Activated naive CD4-positive, alpha-beta T cell treated with anti-CD3 and anti-CD28 coated beads, Interleukin-2, amount 10 ng/mL, durations not matched to agents 7 days and 5 days (primary cell): ENCODE measurements at regions not wholly inside any gene's neighbourhood (a gene's known extent, or its start where the extent isn't known, plus 50 kb on each side); places are given as distances from the start of the nearest gene placed in this dataset.

Experiments
- CTCF ChIA-PET: fragments of 350-600 bp; sonication (Branson Sonifier 250); formaldehyde crosslinking; loops from one replicate; lab custom pipeline; 2021; ENCODE audit warnings: antibody characterized with exemption; lab: Charles Lee
- DNase-seq: peaks from one replicate; pipeline ENCODE4 v3.0.0-alpha.2; 2020
- H3K27ac Mint-ChIP-seq: one replicate; pipeline ENCODE4 v1.8.0; 2021; ENCODE audit warnings: mild to moderate bottlenecking, moderate library complexity, mixed read lengths
- H3K27me3 Mint-ChIP-seq: one replicate; pipeline ENCODE4 v1.8.0; 2021; ENCODE audit warnings: mild to moderate bottlenecking, mixed read lengths
- H3K36me3 Mint-ChIP-seq: one replicate; pipeline ENCODE4 v1.8.0; 2021; ENCODE audit warnings: mixed read lengths
- H3K4me1 Mint-ChIP-seq: one replicate; pipeline ENCODE4 v1.8.0; 2021; ENCODE audit warnings: mixed read lengths
- H3K4me3 Mint-ChIP-seq: one replicate; pipeline ENCODE4 v1.8.0; 2021; ENCODE audit warnings: mild to moderate bottlenecking, moderate library complexity, mixed read lengths
- H3K9me3 Mint-ChIP-seq: one replicate; pipeline ENCODE4 v1.8.0; 2021; ENCODE audit warnings: mixed read lengths

DNA sequence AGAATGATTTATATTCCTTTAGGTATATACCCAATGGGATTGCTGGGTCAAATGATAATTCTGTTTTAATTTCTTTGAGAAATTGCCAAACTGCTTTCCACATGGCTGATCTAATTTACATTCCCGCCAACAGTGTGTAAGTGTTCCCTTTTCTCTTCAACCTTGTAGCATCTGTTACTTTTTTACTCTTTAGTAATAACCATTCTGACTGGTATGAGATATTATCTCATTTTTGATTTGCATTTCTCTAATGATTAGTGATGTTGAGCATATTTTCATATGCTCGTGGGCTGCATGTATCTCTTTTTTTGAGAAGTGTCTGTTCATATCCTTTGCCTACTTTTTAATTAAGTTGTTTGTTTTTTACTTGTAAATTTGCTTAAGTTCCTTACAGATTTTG is 1264.2 kb downstream of the OTOL1 start:
- Mint-ChIP-seq H3K9me3 (no peaks in the 10 kb centered on the region), H3K4me3 (no peak overlapping the region), H3K27me3 (no peaks in the 10 kb centered on the region), H3K36me3 (no peaks in the 10 kb centered on the region), H3K4me1 (no peaks in the 10 kb centered on the region), H3K27ac (no peak overlapping the region)
- DNase-seq: no peak
- CTCF ChIA-PET: no interaction called here

DNA sequence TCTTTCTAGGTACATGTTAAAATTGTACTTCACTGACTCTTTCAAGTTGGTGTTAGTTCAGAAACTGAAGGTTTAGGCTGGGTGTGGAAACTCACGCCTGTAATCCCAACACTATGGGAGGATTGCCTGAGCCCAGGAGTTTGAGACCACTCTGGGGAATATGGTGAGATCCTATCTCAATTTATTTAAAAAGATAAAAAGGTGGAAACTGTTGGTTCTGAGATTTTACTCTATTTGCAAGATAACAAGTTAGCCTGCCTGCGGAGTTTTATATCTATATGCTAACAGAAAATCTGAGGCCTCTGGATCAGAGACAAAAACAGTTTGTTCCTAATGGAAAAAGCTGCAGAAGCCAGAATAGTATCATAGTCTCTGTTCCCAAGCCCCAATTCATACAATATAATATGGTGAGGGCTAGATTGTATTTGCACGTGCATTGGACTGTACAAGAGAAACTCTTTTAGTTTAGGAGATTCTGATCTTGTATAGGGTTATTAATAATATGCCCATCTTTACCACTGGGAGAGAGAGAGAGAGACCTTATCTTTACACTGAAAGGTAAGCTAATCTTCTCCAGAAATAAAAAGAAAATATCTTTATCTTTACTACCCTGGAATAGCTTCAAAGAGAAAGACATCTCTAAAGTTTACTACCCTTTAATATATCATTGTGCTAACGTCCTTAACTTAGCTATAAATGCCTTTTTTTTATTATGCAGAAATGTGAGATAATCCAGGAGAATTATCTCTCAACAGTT is 1267.6 kb downstream of the OTOL1 start:
- no peak overlapping the region for H3K27ac Mint-ChIP-seq

GRCh38 chr3:162764808-162765071 is 1268.1 kb downstream of the OTOL1 start:
- no peaks in the 10 kb centered on the region for H3K27me3 Mint-ChIP-seq
- no peaks in the 10 kb centered on the region for H3K36me3 Mint-ChIP-seq
- H3K4me1 Mint-ChIP-seq: no peaks in the 10 kb centered on the region
- no peaks in the 10 kb centered on the region for H3K9me3 Mint-ChIP-seq
- CTCF ChIA-PET: no interaction called here
- no peak overlapping the region for H3K4me3 Mint-ChIP-seq
- no peak overlapping the region for H3K27ac Mint-ChIP-seq
- DNase-seq: no peak

More for the DNA sequence above, 1267.6 kb downstream of the OTOL1 start:
- no peak for DNase-seq
- H3K27me3 Mint-ChIP-seq: no peaks in the 10 kb centered on the region
- H3K36me3 Mint-ChIP-seq: no peaks in the 10 kb centered on the region
- CTCF ChIA-PET: no interaction called here
- H3K4me1 Mint-ChIP-seq: no peaks in the 10 kb centered on the region
- H3K9me3 Mint-ChIP-seq: no peaks in the 10 kb centered on the region
- H3K4me3 Mint-ChIP-seq: no peak overlapping the region

DNA sequence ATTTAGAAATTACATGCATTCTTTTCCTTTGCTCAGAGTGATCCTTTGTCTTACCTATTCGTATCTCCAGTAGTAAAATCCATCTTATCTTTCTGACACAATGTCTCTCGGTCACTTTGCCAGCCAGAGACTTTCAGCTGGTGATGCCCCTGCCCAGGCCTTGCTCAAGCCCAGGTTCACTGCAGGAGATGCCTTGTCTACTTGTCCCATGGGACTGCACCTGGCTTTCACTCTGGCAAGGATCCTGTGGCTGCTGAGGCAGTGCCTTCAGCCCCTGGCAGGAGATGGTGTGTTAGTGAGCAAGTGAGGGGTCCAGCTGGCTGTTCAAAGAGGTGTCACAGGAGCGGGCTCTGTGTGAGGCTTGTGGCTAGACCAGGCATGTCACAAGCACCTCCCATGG is 1268.9 kb downstream of the OTOL1 start:
- Mint-ChIP-seq H3K36me3 (no peaks in the 10 kb centered on the region), H3K27me3 (no peaks in the 10 kb centered on the region), H3K4me3 (no peak overlapping the region), H3K4me1 (no peaks in the 10 kb centered on the region), H3K27ac (no peak overlapping the region), H3K9me3 (no peaks in the 10 kb centered on the region)
- CTCF ChIA-PET: no interaction called here
- no peak for DNase-seq

DNA sequence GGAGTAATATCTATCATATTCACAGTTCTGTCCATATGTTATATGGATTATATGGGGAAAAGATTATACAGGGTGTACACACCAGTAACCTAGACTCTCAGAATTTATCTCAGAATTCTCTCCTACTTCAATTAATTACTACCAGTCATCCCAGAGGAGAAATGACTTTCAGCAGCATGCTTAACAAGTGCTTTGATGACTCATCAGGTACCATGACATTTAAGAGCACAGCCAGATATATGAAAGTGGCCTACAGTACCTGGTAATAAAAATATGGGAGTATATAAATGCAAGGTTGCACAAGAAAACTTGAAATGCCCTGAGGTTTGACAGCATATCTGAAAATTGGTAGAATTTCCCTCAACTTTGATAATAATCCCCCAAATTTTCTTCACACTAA is 1273.0 kb downstream of the OTOL1 start:
- Mint-ChIP-seq H3K27me3 (no peaks in the 10 kb centered on the region), H3K4me1 (no peaks in the 10 kb centered on the region), H3K27ac (no peak overlapping the region), H3K4me3 (no peak overlapping the region), H3K36me3 (no peaks in the 10 kb centered on the region), H3K9me3 (peaks cover 4% of the 10 kb centered on the region)
- CTCF ChIA-PET: no interaction called here
- DNase-seq: no peak

DNA sequence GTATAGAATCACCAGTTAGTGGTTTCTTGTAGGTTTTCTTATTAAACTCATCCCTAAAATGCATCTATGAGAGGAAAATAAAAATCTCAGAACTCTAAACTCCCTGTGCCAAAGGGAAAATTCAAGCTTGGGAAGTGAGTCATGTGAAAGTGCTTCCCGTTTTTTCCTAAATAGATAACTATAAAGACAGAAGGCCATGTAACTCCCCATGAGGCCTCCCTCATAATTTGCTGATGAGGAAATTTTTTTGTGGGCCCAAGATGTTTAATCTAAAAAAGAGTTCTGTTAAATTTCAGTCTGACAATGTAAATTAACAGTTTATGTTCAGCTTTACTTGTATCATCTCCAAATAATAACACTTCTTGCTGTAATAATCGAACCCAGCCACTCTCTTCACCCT is 1273.9 kb downstream of the OTOL1 start:
- no peak overlapping the region for H3K4me3 Mint-ChIP-seq
- H3K27ac Mint-ChIP-seq: no peak overlapping the region
- no peaks in the 10 kb centered on the region for H3K4me1 Mint-ChIP-seq
- H3K36me3 Mint-ChIP-seq: no peaks in the 10 kb centered on the region
- DNase-seq: no peak
- no peaks in the 10 kb centered on the region for H3K27me3 Mint-ChIP-seq
- peaks cover 5% of the 10 kb centered on the region for H3K9me3 Mint-ChIP-seq
- CTCF ChIA-PET: no interaction called here

DNA sequence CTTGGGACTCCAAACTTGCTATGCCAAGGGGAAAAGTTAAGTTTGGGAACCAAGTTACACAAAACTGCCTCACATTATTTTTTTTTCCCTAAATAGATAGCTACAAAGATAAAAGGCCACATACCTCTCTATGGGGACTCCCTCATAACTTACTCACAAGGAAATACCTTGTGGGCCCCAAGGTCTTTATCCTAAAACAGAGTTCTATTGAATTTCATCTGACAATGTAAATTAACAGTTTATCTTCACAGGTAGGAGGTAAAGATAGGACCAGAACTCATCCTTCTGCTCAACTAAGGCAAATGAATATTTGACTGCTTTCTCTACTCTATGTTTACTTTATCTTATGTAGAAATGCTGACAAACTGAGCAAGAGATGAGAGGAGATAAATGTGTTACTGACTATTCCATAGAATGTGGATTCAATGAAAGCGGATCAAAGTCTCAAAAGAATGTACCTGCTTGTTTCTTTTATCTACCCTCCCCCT is 1278.0 kb downstream of the OTOL1 start:
- no peak for DNase-seq
- Mint-ChIP-seq H3K4me1 (no peaks in the 10 kb centered on the region), H3K27ac (no peak overlapping the region), H3K9me3 (peaks cover 5% of the 10 kb centered on the region), H3K27me3 (no peaks in the 10 kb centered on the region), H3K4me3 (no peak overlapping the region), H3K36me3 (no peaks in the 10 kb centered on the region)
- CTCF ChIA-PET: no interaction called here

GRCh38 chr3:162776148-162776547 is 1279.5 kb downstream of the OTOL1 start:
- no peak overlapping the region for H3K4me3 Mint-ChIP-seq
- DNase-seq: no peak
- no peaks in the 10 kb centered on the region for H3K27me3 Mint-ChIP-seq
- CTCF ChIA-PET: no interaction called here
- no peaks in the 10 kb centered on the region for H3K36me3 Mint-ChIP-seq
- H3K4me1 Mint-ChIP-seq: no peaks in the 10 kb centered on the region
- H3K27ac Mint-ChIP-seq: no peak overlapping the region
- H3K9me3 Mint-ChIP-seq: peaks cover 5% of the 10 kb centered on the region

- Mint-ChIP-seq H3K4me3 (no peak overlapping the region), H3K9me3 (peaks cover 5% of the 10 kb centered on the region), H3K36me3 (no peaks in the 10 kb centered on the region), H3K4me1 (no peaks in the 10 kb centered on the region), H3K27ac (no peak overlapping the region), H3K27me3 (no peaks in the 10 kb centered on the region)
- DNase-seq: no peak
- CTCF ChIA-PET: no interaction called here
Observed at GRCh38 chr3:162777118-162777517, 1280.5 kb downstream of the OTOL1 start.

DNA sequence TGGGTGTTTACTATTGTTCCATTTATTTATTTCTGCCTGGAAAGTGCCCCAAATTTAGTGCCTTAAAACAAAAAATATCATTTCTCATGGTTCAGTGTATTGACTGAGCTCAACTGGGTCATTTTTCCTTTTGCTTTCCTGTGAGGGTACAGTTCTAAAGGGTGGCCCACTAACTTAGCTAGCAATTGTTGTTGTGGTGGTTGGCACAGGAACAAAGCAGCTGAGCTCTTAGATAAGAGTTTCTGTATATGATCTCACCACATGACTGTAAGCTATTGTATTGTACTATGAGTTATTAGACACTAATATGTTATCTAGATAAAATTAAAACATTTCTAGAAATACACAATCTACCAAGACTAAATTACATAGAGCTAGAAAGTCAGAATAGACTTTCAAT is 1283.7 kb downstream of the OTOL1 start:
- no peak for DNase-seq
- H3K4me3 Mint-ChIP-seq: no peak overlapping the region
- H3K4me1 Mint-ChIP-seq: no peaks in the 10 kb centered on the region
- H3K27ac Mint-ChIP-seq: no peak overlapping the region
- CTCF ChIA-PET: no interaction called here
- no peaks in the 10 kb centered on the region for H3K36me3 Mint-ChIP-seq
- H3K27me3 Mint-ChIP-seq: no peaks in the 10 kb centered on the region
- H3K9me3 Mint-ChIP-seq: peaks cover 1% of the 10 kb centered on the region

DNA sequence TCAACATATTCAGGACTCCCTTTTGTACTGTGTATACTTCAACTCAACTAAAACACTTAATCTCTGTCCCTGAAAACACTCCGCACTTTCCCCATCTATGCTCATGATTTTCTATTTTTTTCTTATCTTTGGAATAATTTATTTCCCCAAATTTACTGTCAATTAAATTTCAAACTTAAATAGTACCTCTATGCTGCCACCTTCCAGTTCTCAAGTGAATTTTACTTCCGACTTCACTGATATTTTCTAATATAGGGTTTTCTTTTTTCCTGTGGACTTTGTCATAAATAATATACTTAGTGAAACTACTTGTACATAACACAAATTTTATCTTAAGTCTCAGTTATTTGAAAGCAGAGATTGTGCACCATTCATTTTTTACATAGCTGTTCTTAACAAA is 1303.3 kb downstream of the OTOL1 start:
- H3K36me3 Mint-ChIP-seq: no peaks in the 10 kb centered on the region
- H3K4me1 Mint-ChIP-seq: no peaks in the 10 kb centered on the region
- H3K4me3 Mint-ChIP-seq: no peak overlapping the region
- H3K27me3 Mint-ChIP-seq: no peaks in the 10 kb centered on the region
- H3K9me3 Mint-ChIP-seq: peaks cover 3% of the 10 kb centered on the region
- H3K27ac Mint-ChIP-seq: no peak overlapping the region
- no peak for DNase-seq
- CTCF ChIA-PET: no interaction called here

GRCh38 chr3:162802228-162802965 is 1305.8 kb downstream of the OTOL1 start:
- H3K27ac Mint-ChIP-seq: no peak overlapping the region
- DNase-seq: no peak
- H3K36me3 Mint-ChIP-seq: no peaks in the 10 kb centered on the region
- H3K9me3 Mint-ChIP-seq: peaks cover 3% of the 10 kb centered on the region
- H3K4me1 Mint-ChIP-seq: no peaks in the 10 kb centered on the region
- no peaks in the 10 kb centered on the region for H3K27me3 Mint-ChIP-seq
- CTCF ChIA-PET: no interaction called here
- no peak overlapping the region for H3K4me3 Mint-ChIP-seq

GRCh38 chr3:162810776-162811175 is 1314.2 kb downstream of the OTOL1 start:
- Mint-ChIP-seq H3K27ac (no peak overlapping the region), H3K27me3 (no peaks in the 10 kb centered on the region)
- CTCF ChIA-PET: no interaction called here

GRCh38 chr3:162842549-162843216 is 1346.1 kb downstream of the OTOL1 start:
- CTCF ChIA-PET: no interaction called here
- no peak overlapping the region for H3K27ac Mint-ChIP-seq
- H3K27me3 Mint-ChIP-seq: no peaks in the 10 kb centered on the region
- peaks cover 6% of the 10 kb centered on the region for H3K9me3 Mint-ChIP-seq
- H3K4me3 Mint-ChIP-seq: no peak overlapping the region
- no peaks in the 10 kb centered on the region for H3K4me1 Mint-ChIP-seq
- no peaks in the 10 kb centered on the region for H3K36me3 Mint-ChIP-seq
- no peak for DNase-seq

More at GRCh38 chr3:162810776-162811175, 1314.2 kb downstream of the OTOL1 start:
- no peak for DNase-seq
- Mint-ChIP-seq H3K9me3 (no peaks in the 10 kb centered on the region), H3K4me3 (no peak overlapping the region), H3K36me3 (no peaks in the 10 kb centered on the region), H3K4me1 (no peaks in the 10 kb centered on the region)

DNA sequence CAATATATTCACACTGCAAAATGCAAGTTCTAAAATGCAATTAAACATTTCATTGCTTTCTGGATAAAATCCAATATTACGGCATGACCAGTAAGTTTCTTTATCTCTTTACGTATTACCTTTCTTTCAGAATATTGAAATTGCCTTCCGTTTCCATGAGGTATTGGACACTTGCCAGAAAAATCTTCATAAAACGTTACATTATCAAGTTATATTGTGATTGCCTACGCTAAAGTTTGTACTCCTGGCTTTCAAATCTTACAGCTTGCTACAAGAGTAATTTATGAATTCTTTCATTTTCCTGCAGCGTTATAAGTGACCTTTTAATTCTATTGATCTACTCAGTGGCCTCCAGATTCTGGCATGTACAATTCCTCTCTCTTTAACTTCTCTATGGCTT is 1349.3 kb downstream of the OTOL1 start:
- Mint-ChIP-seq H3K27me3 (no peaks in the 10 kb centered on the region), H3K27ac (no peak overlapping the region), H3K9me3 (peaks cover 7% of the 10 kb centered on the region), H3K4me3 (no peak overlapping the region), H3K36me3 (no peaks in the 10 kb centered on the region), H3K4me1 (no peaks in the 10 kb centered on the region)
- CTCF ChIA-PET: no interaction called here
- no peak for DNase-seq
